Right lobe of liver (tissue), 4 donors: ENCODE measurements at regions not wholly inside any gene's neighbourhood (a gene's known extent, or its start where the extent isn't known, plus 50 kb on each side); places are given as distances from the start of the nearest gene placed in this dataset.

Experiments
- POLR2A ChIP-seq: fragments of 450-650 bp; IDR thresholded peaks from one replicate; pipeline ENCODE4 v1.6.1; 2017; ENCODE audit warnings: antibody characterized with exemption, mild to moderate bottlenecking
- TF ChIP-seq, protein P1 (sequence below), 4 donors: fragments of 200-600 bp in 3 of 4; fragments of 450-650 bp in 1 of 4; IDR thresholded peaks; one replicate each; pipeline versions ENCODE4 v1.5.1 to v1.8.0; 2016 to 2022; ENCODE audit warnings: antibody characterized with exemption in 4 of 4, mild to moderate bottlenecking in 2 of 4
- donor health status: DM: no; HTN: no; CAD: no.
- donor health status: DM: no; HTN: no; CAD: no.
- donor health status: DM: no; HTN: yes; CAD: no.

DNA sequence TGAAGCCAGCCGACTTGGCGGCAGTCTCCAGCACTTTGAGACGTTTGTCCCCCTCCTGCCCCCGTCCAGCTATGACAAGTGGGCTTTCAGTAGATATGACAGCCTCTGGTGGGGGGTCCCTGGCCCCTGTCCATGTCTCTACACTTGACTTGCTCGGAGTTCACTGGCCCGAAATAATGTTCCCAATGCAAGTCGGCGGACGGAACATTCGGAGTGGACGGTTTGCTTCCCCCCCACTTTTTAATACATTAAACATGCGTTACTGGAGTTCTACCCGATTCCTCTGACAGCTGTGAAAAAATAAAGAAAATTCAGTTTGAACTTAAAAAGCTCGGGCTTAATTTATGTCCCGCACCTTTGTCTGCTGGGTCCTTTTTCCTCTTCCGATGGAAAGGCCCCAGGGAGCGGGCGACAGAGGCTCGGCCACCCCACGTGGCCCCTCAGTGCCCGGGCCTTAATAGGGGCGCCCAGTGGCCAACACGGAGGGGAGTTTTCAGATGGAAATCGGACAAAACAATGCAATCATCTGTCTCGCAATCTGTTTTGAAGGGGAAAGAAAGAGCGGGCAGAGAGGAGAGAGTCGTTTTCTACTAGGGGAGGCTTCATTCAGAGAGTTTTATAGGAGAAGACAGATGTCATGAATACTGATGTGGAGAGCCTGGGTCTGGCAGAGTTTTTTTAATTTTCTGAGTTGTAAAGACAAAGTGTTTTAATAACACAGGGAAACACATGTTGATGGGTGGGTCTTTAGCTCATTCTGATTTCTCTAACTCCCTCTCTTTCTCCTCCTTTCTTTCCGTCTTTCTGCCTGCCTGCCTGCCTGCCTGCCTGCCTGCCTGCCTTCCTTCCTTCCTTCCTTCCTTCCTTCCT lies 50.2 kb downstream of the SMIM38 start:
- TF ChIP-seq, protein P1, sequence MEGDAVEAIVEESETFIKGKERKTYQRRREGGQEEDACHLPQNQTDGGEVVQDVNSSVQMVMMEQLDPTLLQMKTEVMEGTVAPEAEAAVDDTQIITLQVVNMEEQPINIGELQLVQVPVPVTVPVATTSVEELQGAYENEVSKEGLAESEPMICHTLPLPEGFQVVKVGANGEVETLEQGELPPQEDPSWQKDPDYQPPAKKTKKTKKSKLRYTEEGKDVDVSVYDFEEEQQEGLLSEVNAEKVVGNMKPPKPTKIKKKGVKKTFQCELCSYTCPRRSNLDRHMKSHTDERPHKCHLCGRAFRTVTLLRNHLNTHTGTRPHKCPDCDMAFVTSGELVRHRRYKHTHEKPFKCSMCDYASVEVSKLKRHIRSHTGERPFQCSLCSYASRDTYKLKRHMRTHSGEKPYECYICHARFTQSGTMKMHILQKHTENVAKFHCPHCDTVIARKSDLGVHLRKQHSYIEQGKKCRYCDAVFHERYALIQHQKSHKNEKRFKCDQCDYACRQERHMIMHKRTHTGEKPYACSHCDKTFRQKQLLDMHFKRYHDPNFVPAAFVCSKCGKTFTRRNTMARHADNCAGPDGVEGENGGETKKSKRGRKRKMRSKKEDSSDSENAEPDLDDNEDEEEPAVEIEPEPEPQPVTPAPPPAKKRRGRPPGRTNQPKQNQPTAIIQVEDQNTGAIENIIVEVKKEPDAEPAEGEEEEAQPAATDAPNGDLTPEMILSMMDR (IDR thresholded peaks at IDR 0.05), result no peak
- TF ChIP-seq POLR2A, result no peak
